Ishikawa (cell line): ENCODE measurements at regions not wholly inside any gene's neighbourhood (a gene's known extent, or its start where the extent isn't known, plus 50 kb on each side); places are given as distances from the start of the nearest gene placed in this dataset.

Experiments
- CEBPB ChIP-seq: IDR thresholded peaks from 2 replicates; pipeline ENCODE4 v1.6.1; 2012
- EGR1 ChIP-seq: IDR thresholded peaks from 2 replicates; pipeline ENCODE4 v1.6.1; 2012
- EP300 ChIP-seq: IDR thresholded peaks from 2 replicates; pipeline ENCODE4 v1.6.1; 2012; ENCODE audit warnings: borderline replicate concordance
- RAD21 ChIP-seq: IDR thresholded peaks from 2 replicates; pipeline ENCODE4 v1.6.1; 2012; ENCODE audit warnings: low read depth
- USF1 ChIP-seq: IDR thresholded peaks from 2 replicates; pipeline ENCODE4 v1.6.1; 2012
- YY1 ChIP-seq: IDR thresholded peaks from 2 replicates; pipeline ENCODE4 v1.6.1; 2012; ENCODE audit warnings: low read depth

- TF ChIP-seq EGR1, result no peak
- no peak for TF ChIP-seq USF1
- no peak for TF ChIP-seq CEBPB
- TF ChIP-seq EP300, result no peak
- TF ChIP-seq YY1, result no peak
- no peak for TF ChIP-seq RAD21
These were observed 701.4 kb upstream of the LMCD1 start for GRCh38 chr3:7800006-7800780.
